Activated CD4-positive, alpha-beta T cell treated with anti-CD3 and anti-CD28 coated beads for 36 hours (primary cell): ENCODE measurements at regions not wholly inside any gene's neighbourhood (a gene's known extent, or its start where the extent isn't known, plus 50 kb on each side); places are given as distances from the start of the nearest gene placed in this dataset.
"Not testable (repeated sequence)": the region's sequence is repeated elsewhere in the genome, so short reads cannot be mapped to it uniquely, and the experiment has no call there.

Source experiments
- ATAC-seq: fragments of 200-7000 bp; cut with Tn5 transposase; one replicate; pipeline ENCODE4 v1.10.0; 2021; ENCODE audit warnings: mild to moderate bottlenecking, moderate library complexity
- CTCF ChIA-PET: fragments of 350-600 bp; sonication (Branson Sonifier 250); formaldehyde crosslinking; loops from one replicate; lab custom pipeline; 2021; ENCODE audit warnings: antibody characterized with exemption; lab: Charles Lee
- POLR2A ChIA-PET: fragments of 350-600 bp; sonication (Branson Sonifier 250); formaldehyde crosslinking; loops from one replicate; lab custom pipeline; 2021; ENCODE audit warnings: antibody characterized with exemption, inconsistent platforms; lab: Charles Lee
- DNase-seq: peaks from one replicate; pipeline ENCODE4 v3.0.0-alpha.2; 2020
- H3K27ac Mint-ChIP-seq: one replicate; pipeline ENCODE4 v1.8.0; 2021; ENCODE audit warnings: mixed read lengths
- H3K27me3 Mint-ChIP-seq: one replicate; pipeline ENCODE4 v1.8.0; 2021; ENCODE audit warnings: mixed read lengths
- H3K36me3 Mint-ChIP-seq: one replicate; pipeline ENCODE4 v1.8.0; 2021; ENCODE audit warnings: low read depth, mixed read lengths
- H3K4me1 Mint-ChIP-seq: one replicate; pipeline ENCODE4 v1.8.0; 2021; ENCODE audit warnings: mixed read lengths
- H3K4me3 Mint-ChIP-seq: one replicate; pipeline ENCODE4 v1.8.0; 2021; ENCODE audit warnings: mild to moderate bottlenecking, moderate library complexity, mixed read lengths
- H3K9me3 Mint-ChIP-seq: one replicate; pipeline ENCODE4 v1.8.0; 2021; ENCODE audit warnings: low read depth, mixed read lengths
- intact Hi-C, 2 experiments: fragments of 100-400 bp; cut with DNase I in 1 of 2; cut with micrococcal nuclease in 1 of 2; formaldehyde crosslinking; loops; one replicate each; pipeline versions ENCODE4 v1.14.2 to v1.15.1; 2022 to 2024; cut with DNase I, micrococcal nuclease

- peak; percentile 27 for ATAC-seq
- intact Hi-C loops: loop anchor here (2.0 to 10.0 kb wide), 15 partner anchors 32 to 968 kb away; no protein-coding TSS in a partner anchor
- Mint-ChIP-seq H3K27me3 (peaks cover 1% of the 10 kb centered on the region), H3K4me1 (peaks cover 61% of the 10 kb centered on the region), H3K4me3 (no peak overlapping the region), H3K36me3 (peaks cover 42% of the 10 kb centered on the region), H3K27ac (peak overlapping the region; percentile 91), H3K9me3 (peaks cover 26% of the 10 kb centered on the region)
- ChIA-PET CTCF (interaction anchor here (0.7 to 1.1 kb wide), 3 partner anchors 8 to 317 kb away, joined by 3 to 9 read pairs (median 3); no protein-coding TSS in a partner anchor), POLR2A (interaction anchor here (1.3 kb wide), 1 partner anchor 14 kb away, joined by 4 read pairs; no protein-coding TSS in a partner anchor)
- no peak for DNase-seq
Measured at GRCh38 chr2:7436096-7436906, 519.1 kb downstream of the RNF144A start.

DNA sequence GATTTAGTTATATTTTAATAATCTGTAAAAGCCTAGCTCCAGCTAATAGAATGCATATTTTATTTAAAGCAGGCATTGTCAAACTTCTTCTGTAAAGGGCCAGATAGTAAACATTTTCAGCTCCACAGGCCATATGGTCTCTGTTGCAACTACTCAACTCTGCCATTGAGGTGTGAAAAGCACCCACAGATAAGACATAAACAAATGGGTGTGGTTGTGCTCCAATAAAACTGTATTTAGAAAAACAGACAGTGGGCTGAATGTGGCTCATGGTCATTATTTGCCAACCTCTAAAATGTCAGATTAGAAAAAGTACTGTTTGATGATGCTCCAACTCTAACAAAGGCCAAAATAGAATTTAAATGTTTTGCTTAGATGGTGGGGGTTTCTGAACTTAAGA lies 519.9 kb downstream of the RNF144A start:
- H3K36me3 Mint-ChIP-seq: peaks cover 49% of the 10 kb centered on the region
- H3K27me3 Mint-ChIP-seq: peaks cover 1% of the 10 kb centered on the region
- ATAC-seq (peak; percentile 14), DNase-seq (no peak)
- peaks cover 61% of the 10 kb centered on the region for H3K4me1 Mint-ChIP-seq
- POLR2A ChIA-PET: interaction anchor here (1.3 kb wide), 1 partner anchor 14 kb away, joined by 4 read pairs; no protein-coding TSS in a partner anchor
- intact Hi-C loops: loop anchor here (1.0 to 10.0 kb wide), 19 partner anchors 13 to 968 kb away; no protein-coding TSS in a partner anchor
- peak overlapping the region; percentile 91 for H3K27ac Mint-ChIP-seq
- peaks cover 33% of the 10 kb centered on the region for H3K9me3 Mint-ChIP-seq
- CTCF ChIA-PET: interaction anchor here (0.7 to 1.1 kb wide), 2 partner anchors 9 to 14 kb away, joined by 3 to 9 read pairs; no protein-coding TSS in a partner anchor
- no peak overlapping the region for H3K4me3 Mint-ChIP-seq

GRCh38 chr2:7437716-7438632 lies 520.8 kb downstream of the RNF144A start:
- peak; percentile 68 for DNase-seq
- CTCF ChIA-PET: interaction anchor here (0.5 to 1.4 kb wide), 4 partner anchors 9 to 493 kb away, joined by 3 to 9 read pairs (median 3); no protein-coding TSS in a partner anchor

DNA sequence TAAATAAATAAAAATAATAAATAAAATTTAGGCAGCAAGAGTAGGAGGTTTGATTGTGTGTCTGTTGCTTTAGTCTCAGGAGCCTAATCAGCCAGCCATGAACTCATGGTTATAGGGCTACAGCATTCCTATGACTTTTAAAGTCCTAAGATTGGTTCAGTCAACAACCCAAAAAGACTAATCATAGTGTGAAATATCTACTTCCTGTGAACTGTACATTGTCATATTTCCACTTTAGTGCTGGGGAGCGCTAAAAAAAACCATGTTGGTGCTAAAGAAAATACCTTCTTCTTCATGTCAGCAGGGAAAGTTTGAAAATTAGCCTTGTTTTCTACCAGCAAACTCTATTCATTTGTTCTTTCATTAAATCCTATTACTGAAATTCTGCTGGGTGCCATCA lies 521.6 kb downstream of the RNF144A start:
- Mint-ChIP-seq H3K4me3 (no peak overlapping the region), H3K9me3 (peaks cover 28% of the 10 kb centered on the region), H3K27me3 (peaks cover 1% of the 10 kb centered on the region), H3K36me3 (peaks cover 49% of the 10 kb centered on the region), H3K27ac (peak overlapping the region; percentile 86), H3K4me1 (peaks cover 72% of the 10 kb centered on the region)
- ChIA-PET CTCF (interaction anchor here (0.5 to 1.4 kb wide), 4 partner anchors 10 to 1331 kb away, joined by 3 read pairs; no protein-coding TSS in a partner anchor), POLR2A (no interaction called here)
- ATAC-seq (no peak), DNase-seq (no peak)
- intact Hi-C loops: loop anchor here (1.0 to 10.0 kb wide), 12 partner anchors 11 to 966 kb away; no protein-coding TSS in a partner anchor

More at GRCh38 chr2:7437716-7438632, 520.8 kb downstream of the RNF144A start:
- Mint-ChIP-seq H3K4me3 (no peak overlapping the region), H3K27me3 (peaks cover 1% of the 10 kb centered on the region), H3K9me3 (peaks cover 32% of the 10 kb centered on the region), H3K4me1 (peaks cover 64% of the 10 kb centered on the region), H3K27ac (peak overlapping the region; percentile 91), H3K36me3 (peaks cover 49% of the 10 kb centered on the region)
- intact Hi-C loops: loop anchor here (1.0 to 10.0 kb wide), 20 partner anchors 12 to 967 kb away; no protein-coding TSS in a partner anchor
- POLR2A ChIA-PET: no interaction called here
- peak; percentile 57 for ATAC-seq

- intact Hi-C loops: no loop called here
- DNase-seq (no peak), ATAC-seq (no peak)
- Mint-ChIP-seq H3K9me3 (peaks cover 24% of the 10 kb centered on the region), H3K4me3 (no peak overlapping the region), H3K4me1 (peaks cover 80% of the 10 kb centered on the region), H3K27me3 (peaks cover 1% of the 10 kb centered on the region), H3K27ac (peak overlapping the region; percentile 76), H3K36me3 (peaks cover 46% of the 10 kb centered on the region)
- POLR2A ChIA-PET: no interaction called here
- CTCF ChIA-PET: interaction anchor here (1.0 kb wide), 1 partner anchor 320 kb away, joined by 4 read pairs; no protein-coding TSS in a partner anchor
Measured at GRCh38 chr2:7440977-7441376, 523.8 kb downstream of the RNF144A start.

- intact Hi-C loops, ATAC-seq, DNase-seq, POLR2A ChIA-PET, H3K4me3 Mint-ChIP-seq, H3K27me3 Mint-ChIP-seq: not testable (repeated sequence)
- peaks cover 24% of the 10 kb centered on the region for H3K9me3 Mint-ChIP-seq
- CTCF ChIA-PET: interaction anchor here (0.6 kb wide), 1 partner anchor 13 kb away, joined by 4 read pairs; no protein-coding TSS in a partner anchor
- H3K27ac Mint-ChIP-seq: peak overlapping the region; percentile 76
- peaks cover 71% of the 10 kb centered on the region for H3K4me1 Mint-ChIP-seq
- peaks cover 38% of the 10 kb centered on the region for H3K36me3 Mint-ChIP-seq
Measured at GRCh38 chr2:7441841-7442240, 524.6 kb downstream of the RNF144A start.

DNA sequence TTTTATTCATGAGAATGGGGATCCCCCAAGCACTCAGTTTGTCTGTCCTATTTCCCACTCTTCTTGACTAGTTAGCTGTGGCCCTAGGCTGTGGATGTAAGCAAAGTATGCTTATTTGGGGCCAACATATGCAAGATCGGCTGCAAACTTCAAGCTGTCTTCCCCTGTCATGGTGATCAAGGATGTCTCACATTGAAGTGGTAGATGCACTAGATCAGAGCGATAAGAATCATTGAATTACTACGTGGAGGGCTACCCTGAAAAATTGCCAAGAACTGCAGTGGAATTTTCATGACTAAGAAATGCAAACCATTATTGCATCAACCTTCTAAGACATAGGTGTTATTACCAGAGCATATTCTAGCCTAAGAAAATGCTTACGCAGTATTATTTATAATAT lies 527.4 kb downstream of the RNF144A start:
- peaks cover 60% of the 10 kb centered on the region for H3K4me1 Mint-ChIP-seq
- DNase-seq (no peak), ATAC-seq (peak; percentile 63)
- ChIA-PET CTCF (interaction anchor here (2.0 kb wide), 1 partner anchor 17 kb away, joined by 6 read pairs; no protein-coding TSS in a partner anchor), POLR2A (no interaction called here)
- peak overlapping the region; percentile 69 for H3K27ac Mint-ChIP-seq
- intact Hi-C loops: no loop called here
- peaks cover 39% of the 10 kb centered on the region for H3K36me3 Mint-ChIP-seq
- no peak overlapping the region for H3K4me3 Mint-ChIP-seq
- H3K9me3 Mint-ChIP-seq: peaks cover 21% of the 10 kb centered on the region
- peaks cover 1% of the 10 kb centered on the region for H3K27me3 Mint-ChIP-seq

- H3K27ac Mint-ChIP-seq: peak overlapping the region; percentile 61
- H3K4me1 Mint-ChIP-seq: peaks cover 72% of the 10 kb centered on the region
- peaks cover 16% of the 10 kb centered on the region for H3K36me3 Mint-ChIP-seq
- intact Hi-C loops: no loop called here
- no peaks in the 10 kb centered on the region for H3K9me3 Mint-ChIP-seq
- ChIA-PET POLR2A (no interaction called here), CTCF (interaction anchor here (0.6 to 1.9 kb wide), 3 partner anchors 21 to 660 kb away, joined by 3 to 10 read pairs (median 3); no protein-coding TSS in a partner anchor)
- no peak overlapping the region for H3K4me3 Mint-ChIP-seq
- no peak for DNase-seq
- no peak for ATAC-seq
- no peaks in the 10 kb centered on the region for H3K27me3 Mint-ChIP-seq
Measured at GRCh38 chr2:7448578-7449264, 531.5 kb downstream of the RNF144A start.

GRCh38 chr2:7449298-7449697 lies 532.1 kb downstream of the RNF144A start:
- Mint-ChIP-seq H3K27ac (peak overlapping the region; percentile 61), H3K27me3 (no peaks in the 10 kb centered on the region), H3K4me3 (no peak overlapping the region), H3K9me3 (no peaks in the 10 kb centered on the region), H3K4me1 (peaks cover 72% of the 10 kb centered on the region), H3K36me3 (peaks cover 13% of the 10 kb centered on the region)
- DNase-seq (no peak), ATAC-seq (no peak)
- ChIA-PET POLR2A (interaction anchor here (0.7 kb wide), 1 partner anchor 119 kb away, joined by 7 read pairs; no protein-coding TSS in a partner anchor), CTCF (interaction anchor here (0.6 to 1.9 kb wide), 2 partner anchors 22 to 109 kb away, joined by 3 to 10 read pairs; no protein-coding TSS in a partner anchor)
- intact Hi-C loops: no loop called here
